GM13977 (cell line): ENCODE measurements at regions not wholly inside any gene's neighbourhood (a gene's known extent, or its start where the extent isn't known, plus 50 kb on each side); places are given as distances from the start of the nearest gene placed in this dataset.

Source experiments
- DNase-seq: peaks from one replicate; pipeline ENCODE4 v3.0.0; 2012; ENCODE audit warnings: low spot score
- CTCF ChIP-seq: IDR thresholded peaks from 2 replicates; pipeline ENCODE4 v1.5.1; 2012; ENCODE audit warnings: mild to moderate bottlenecking, control low read depth; ENCODE audit not compliant: insufficient read depth; ENCODE audit errors: extremely low read depth, missing control alignments
- in situ Hi-C: fragments of 300-500 bp; cut with MboI; formaldehyde crosslinking; loops from one replicate; pipeline ENCODE4 v1.12.0; 2022; ENCODE audit warnings: low sequenced_read_pairs, low pct_unique_long_range_greater_than_20kb, mixed read lengths, inconsistent platforms; ENCODE audit not compliant: unreplicated experiment

GRCh38 chr15:46301291-46301690 lies 666.5 kb downstream of the SQOR start:
- in situ Hi-C loops, result no loop called here
- TF ChIP-seq CTCF, result no peak
- DNase-seq, result no peak

GRCh38 chr15:46301826-46302225 lies 667.0 kb downstream of the SQOR start:
- in situ Hi-C loops, result no loop called here
- TF ChIP-seq CTCF, result no peak
- no peak for DNase-seq

GRCh38 chr15:46304321-46304720 lies 669.5 kb downstream of the SQOR start:
- TF ChIP-seq CTCF, result peak; percentile 34
- in situ Hi-C loops, result no loop called here
- no peak for DNase-seq

GRCh38 chr15:46307746-46308145 lies 672.9 kb downstream of the SQOR start:
- no peak for DNase-seq
- TF ChIP-seq CTCF, result no peak
- in situ Hi-C loops, result no loop called here

- DNase-seq, result no peak
- in situ Hi-C loops, result no loop called here
- no peak for TF ChIP-seq CTCF
These were observed 675.1 kb downstream of the SQOR start for GRCh38 chr15:46309914-46310313.

GRCh38 chr15:46312133-46312740 lies 677.4 kb downstream of the SQOR start:
- TF ChIP-seq CTCF, result peak; percentile 86
- in situ Hi-C loops, result no loop called here
- DNase-seq, result peak; percentile 21
